ENCODE measurements at regions not wholly inside any gene's neighbourhood (a gene's known extent, or its start where the extent isn't known, plus 50 kb on each side); places are given as distances from the start of the nearest gene placed in this dataset.
"Not testable (repeated sequence)": the region's sequence is repeated elsewhere in the genome, so short reads cannot be mapped to it uniquely, and the experiment has no call there.

DNA sequence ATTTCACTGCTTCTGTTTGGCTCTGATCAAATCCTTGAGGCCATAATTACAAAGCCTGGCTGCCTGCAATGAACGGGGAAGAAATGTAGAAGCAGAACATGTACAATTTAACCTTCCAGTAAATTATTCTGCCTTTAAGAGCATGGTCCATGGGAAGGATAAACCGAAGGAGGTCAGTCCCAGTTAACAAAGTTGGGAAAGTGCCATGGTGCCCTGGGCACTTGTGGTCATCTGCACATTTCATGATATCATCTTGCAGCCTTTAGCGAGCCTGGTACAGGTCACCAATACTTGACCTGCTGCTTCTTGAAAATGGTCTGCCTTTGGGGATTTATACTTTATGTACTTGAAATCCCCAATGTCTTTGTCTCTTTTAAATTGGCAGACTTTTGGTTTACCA lies 175.9 kb upstream of the KITLG start:
- DNase-seq (ENCODE audit: low spot score) = no peak

DNA sequence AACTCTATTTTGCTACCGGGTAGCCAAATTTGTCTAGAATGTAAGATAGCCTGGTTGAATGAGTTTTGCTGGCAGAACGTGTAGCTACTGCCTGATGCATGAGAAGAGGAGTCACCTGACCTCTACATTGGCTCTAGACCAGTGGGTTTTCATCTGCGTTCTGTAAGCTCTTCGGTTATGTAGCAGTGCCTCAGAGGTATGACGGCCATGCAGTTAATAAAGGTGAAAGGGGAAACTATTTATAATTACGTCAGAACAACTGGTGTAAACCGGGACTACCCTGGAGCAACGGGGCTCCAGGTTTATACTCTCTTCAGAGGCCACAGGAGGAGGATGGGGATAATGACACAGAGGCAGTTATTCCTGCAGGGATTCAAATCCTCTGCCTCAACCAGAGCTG lies 173.4 kb upstream of the KITLG start:
- no peak for DNase-seq (ENCODE audit: low spot score)

DNA sequence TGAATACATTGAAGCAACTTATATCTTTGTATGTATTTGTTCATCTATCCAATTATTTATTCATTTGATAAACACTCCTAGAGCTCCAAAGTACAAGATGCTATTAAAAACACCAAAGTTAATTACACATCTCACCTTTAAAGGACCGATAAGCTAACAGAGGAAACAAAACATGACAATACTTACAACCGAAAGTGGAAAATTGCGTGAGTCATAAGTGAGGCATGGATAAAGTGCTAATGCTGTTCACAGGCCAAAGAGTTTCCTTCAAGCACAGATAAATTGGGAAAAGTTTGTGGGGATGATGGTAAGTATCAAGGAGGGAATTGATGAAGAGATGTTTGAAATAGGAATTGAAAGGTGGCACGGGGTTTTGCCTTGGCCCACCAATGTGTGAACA lies 172.8 kb upstream of the KITLG start:
- DNase-seq (ENCODE audit: low spot score) = peak; percentile 47

DNA sequence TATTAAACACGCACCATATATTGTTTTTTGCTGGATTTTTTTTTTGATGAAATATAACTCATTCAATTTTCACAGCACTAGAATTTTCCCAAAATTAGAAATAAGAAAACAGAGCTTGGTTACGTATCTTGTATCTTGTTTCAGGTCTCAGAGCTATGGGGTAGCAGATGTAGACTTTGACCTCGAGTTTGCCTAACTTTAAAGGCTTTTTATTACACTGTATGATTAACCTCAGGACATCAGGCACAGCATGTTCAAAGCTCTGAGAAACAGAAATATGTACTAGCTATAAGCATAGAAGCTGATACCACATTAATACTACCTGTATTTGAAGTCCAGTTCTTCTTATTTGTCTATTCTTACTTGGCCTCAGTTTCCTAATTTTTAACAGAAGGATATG lies 171.9 kb upstream of the KITLG start:
- no peak for DNase-seq (ENCODE audit: low spot score)

DNA sequence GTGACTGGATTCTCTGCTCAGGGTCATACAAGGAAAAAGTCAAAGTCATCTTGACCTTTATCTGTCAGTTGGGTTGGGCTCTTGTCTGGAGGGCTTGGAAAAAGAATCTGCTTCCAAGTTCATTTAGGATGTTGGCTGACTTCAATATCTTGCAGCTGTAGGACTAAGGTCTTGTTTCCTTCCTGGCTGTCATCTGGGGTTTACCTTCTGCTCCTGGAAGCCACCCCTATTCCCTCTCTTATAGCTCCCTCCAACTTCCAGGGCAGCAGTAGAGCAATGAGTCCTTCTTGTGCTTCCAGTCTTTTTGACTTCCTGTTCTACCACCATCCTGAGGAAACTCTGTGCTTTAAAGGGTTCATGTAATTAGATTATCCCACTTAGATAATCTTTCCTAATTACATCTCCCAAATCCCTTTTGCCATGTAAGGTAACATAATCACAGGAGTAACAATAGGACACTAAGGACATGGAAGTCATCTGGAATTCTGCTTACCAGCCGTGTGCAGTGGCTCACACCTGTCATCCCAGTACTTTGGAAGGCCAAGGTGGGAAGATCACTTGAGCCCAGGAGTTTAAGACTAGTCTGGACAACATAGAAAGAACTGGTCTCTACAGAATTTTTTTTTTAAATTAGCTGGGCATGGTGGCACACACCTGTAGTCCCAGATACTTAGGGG lies 170.7 kb upstream of the KITLG start:
- DNase-seq (ENCODE audit: low spot score) = no peak

DNA sequence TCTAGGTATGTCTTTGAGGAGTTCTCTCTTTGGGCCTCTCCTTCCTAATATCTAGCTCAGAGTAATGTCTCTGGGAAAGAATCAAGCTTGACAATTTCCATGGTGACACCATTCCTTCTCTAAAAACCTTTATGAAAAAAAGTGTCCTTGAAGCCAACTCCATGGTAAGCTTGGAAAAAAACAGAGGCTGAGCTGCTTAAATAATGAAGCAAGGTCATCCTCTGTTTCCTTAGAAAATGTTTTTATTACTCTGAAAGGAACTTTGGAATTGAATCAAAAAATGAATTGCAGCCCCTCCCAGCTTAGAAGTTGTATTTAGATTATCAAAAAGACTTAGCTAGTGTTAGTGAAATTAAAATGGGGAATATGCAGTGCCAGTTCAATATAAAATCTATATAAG lies 166.1 kb upstream of the KITLG start:
- DNase-seq (ENCODE audit: low spot score) = no peak

DNA sequence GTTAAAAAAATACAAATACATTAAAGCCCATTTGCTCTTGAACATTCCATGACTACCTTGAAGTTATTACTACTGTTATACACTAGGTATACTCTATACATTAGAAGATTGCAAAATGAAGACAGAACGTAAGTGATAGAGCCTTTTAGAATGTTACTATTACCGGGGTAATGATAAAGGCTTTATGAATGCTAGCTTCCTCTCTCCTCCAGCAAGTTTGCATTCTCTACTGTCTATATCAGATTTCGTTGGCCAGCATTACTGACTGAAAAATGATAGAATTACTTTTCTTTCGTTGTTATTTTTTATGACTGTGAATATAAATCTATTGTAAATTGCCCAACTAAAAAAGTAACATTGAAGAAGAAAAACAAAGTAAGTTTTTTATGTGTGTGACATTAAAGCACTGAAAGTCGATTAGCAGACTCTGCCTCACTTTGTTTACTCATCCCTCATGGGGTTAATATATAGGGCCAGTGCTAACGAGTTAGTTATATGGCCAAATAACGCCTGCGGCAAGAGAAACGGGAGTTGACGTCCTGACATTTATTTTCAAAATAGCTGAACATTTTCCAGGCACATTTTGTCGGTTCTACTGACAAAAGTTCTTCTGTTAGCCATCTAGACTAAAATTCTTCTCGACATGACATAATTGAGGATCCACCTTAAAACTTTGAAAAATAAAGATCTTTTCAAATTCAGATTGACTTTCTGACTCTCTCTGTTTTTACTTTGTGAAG lies 163.8 kb upstream of the KITLG start:
- no peak for DNase-seq (ENCODE audit: low spot score)

DNA sequence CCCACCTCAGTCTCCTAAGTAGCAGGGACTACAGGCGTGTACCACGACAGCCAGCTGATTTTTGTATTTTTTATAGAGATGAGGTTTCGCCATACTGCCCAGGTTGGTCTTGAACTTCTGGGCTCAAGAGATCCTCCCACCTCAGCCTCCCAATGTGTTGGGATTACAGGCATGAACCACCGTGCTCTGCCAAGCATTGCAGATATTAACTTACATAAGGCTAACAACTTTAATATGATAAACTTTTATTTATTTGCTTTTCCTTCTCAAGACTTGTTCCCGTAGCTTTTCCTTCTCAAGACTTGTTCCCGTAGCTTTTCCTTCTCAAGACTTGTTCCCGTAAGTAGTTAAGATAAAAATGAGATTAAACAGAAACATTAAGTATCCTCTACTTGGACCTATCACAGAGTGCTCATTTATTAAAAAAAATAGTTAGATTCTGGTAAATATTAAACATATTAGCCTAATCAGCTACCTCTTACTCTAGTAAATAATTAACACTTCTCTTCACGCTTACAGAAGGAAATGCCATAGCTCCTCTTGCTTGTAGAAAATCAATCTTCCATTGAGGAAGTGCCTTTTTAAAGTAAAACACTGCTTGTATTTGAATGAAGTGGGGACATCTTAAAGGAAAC lies 157.7 kb upstream of the KITLG start:
- no peak for DNase-seq (ENCODE audit: low spot score)

DNA sequence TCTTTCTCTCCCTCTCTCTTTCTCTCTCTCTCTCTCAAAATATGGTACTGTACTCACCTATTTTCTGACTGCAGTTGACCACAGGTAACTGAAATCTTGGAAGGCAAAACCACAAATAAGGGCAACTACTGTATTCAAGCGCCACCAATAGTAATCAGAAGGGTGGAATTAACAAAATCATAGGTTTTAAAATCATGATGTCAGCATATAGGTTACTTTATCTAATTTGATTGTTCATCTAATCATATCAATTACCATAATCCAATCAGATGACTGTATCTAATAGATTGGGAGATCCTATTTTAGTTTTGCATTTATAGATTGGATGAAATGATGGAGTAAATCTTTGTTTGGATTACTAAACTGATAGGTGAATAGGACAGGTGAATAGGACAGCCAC lies 155.8 kb upstream of the KITLG start:
- no peak for DNase-seq (ENCODE audit: low spot score)

DNA sequence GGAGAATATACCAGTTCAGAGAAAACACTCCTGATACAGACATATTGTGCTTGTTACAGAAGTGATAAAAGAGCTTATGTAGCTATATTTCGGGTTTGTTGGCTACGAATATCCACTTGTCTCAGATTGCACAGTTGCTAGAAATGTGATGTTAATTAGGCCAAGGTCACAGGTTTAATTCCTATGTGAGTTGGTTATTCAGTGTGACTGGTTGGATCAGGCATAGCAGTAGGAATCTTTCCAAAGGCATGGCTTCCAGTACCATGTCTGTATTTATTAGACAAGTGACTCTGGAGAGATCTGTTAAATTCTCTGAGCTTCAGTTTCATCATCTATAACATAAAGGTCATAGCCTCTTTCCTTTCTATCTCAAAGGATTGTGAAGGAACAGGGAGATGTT lies 152.7 kb upstream of the KITLG start:
- no peak for DNase-seq (ENCODE audit: low spot score)

DNA sequence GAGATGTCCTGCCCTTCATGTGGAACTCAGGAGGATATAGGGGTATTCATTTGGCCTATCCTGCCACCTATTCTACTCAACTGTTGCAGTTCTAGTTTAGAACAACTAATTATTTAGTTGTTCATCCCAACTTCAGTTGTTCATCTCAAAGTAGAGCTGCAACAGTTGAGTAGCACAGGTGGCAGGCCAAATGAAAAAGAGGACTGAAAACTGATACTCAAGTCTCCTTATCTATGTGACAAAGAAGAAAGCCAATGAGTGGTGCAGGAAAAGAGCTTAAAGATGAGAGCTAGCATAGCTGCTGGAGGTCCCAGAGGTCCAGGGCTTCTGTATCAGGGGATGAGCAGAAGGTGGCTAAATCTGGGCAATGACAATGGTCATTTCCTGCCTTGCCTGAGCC lies 148.9 kb upstream of the KITLG start:
- DNase-seq (ENCODE audit: low spot score) = no peak

DNA sequence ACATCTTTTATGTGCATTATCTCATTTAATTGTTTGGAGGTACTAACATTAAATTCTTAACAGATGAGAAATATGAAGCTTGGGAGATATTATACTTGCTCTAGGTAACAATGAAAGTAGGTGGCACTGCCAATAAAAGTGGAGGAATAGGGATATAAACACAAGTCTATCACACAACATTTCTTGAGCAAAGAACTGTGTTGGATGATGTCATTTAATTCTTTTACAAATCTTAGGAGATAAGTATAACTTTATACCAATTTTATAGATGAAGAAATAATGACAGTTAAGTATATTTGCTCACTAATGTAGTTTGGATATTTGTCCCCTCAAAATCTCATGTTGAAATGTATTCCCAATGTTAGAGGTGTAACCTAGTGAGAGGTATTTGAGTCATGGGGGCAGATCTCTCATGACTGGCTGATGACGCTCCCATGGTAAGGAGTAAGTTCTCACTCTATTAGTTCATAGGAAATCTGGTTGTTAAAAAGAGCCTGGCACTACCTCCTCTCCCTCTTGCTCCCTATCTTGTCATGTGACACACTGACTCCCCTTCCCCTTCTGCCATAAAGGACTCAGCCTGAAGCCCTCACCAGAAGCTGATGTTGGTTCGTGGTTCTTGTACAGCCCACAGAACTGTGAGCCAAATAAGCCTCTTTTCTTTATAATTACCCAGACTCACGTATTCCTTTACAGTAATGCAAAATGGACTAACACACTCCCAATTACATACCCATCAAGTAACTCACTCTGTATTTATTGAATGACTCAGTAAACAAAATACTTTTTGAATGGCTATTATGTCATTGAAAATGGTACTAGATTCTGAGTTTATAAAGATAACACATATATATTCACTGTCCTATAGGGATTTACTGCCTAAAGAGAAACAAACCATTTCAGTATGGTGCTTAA lies 146.8 kb upstream of the KITLG start:
- DNase-seq (ENCODE audit: low spot score) = no peak

DNA sequence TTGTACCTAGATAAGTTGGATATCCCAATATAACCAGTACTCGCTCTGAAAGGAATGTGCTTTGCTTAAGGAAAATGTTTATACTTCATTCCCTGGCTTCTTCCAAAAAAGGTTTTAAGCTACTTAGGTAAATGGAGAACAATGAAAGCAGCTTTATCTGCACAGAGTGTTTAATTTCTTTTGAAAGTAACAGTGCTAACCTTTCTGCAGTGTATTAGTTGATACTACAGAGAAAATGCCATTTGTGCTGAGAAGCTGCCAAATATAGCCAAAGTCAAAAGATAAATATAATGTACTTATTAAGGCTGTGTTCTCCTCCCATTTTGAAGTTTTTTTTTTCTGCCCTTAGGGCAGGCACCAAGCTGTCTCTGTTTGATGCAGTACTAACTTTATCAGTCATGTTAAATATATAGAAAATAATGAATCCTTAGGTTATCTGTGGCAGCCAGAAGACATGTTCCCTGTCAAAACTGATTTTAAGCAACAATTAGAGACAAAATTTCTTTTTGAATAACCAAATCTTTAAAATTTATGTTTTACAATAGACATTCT lies 145.4 kb upstream of the KITLG start:
- no peak for DNase-seq (ENCODE audit: low spot score)

DNA sequence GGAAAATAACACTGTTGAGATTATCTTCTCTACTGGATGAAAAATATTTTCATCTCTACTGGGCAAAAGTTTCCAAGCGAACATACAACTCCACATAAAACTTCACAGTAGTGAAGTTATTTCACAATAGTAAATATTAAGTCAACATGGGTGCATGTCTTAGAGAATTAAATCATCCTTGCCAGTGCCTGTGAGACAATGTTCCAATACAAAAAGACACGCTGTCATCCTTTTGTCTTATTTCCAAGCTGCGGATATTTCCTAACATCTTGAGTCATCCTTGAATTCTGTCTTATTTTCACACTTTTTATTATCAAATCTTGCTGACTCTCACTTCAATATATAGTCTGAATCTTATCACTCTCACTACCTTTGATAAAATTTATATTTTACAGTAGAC lies 142.9 kb upstream of the KITLG start:
- DNase-seq (ENCODE audit: low spot score) = no peak

DNA sequence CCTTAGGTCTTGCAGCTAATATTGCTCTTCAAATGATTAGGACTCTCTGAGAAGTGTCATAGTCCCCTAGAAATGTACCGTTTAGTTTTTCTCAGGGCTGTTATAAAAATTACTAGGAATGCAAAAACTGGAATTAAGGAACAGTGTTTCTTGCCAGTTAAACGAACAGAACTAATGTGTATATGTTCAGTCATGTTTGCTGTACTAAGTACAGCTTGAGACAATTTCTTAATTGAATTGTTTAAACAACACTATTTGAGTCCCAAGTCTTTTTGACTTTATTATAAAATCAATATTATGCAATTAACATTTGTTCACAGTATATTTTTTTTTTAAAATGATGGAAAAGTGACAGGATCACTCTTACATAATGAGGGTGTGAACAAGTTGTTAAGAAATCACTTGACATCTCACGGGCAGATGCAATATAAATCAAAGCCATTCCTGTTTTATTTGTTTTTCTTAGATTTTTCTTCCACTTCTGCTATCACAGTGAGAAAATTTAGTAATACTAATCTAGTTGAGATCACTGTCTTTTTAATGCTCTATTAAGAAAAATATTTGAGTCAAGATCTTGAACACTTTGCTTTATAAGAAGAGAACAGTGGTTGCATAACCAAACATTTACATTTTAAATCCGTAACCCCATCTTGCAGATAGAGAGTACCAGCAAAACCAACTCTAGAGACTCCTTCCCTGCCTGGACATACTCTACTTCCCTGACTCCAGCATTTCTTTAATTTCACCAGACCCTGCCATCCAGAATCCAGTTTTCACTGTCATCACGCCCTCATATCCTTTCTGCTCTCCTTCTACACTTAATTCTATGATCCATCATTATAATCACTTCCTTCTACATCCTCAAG lies 140.7 kb upstream of the KITLG start:
- no peak for DNase-seq (ENCODE audit: low spot score)

DNA sequence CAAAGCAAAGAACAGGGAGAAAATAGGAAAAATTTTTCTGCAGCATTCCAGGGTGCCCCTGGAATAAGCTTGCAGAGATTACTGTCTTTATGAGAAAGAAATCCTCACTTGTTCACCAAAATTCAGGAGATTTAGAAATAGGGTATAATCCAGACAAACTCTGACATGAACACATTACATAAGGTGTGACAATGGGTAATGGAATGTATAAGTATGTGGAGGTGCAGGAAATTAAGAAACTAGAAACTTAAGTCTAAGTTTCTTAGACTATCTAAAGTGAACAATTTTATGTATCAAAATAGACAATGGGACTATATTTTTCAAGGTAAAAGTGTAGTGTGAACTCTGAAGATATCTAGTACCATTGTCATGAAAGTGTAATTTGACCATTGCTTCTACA lies 140.0 kb upstream of the KITLG start:
- DNase-seq (ENCODE audit: low spot score) = no peak

DNA sequence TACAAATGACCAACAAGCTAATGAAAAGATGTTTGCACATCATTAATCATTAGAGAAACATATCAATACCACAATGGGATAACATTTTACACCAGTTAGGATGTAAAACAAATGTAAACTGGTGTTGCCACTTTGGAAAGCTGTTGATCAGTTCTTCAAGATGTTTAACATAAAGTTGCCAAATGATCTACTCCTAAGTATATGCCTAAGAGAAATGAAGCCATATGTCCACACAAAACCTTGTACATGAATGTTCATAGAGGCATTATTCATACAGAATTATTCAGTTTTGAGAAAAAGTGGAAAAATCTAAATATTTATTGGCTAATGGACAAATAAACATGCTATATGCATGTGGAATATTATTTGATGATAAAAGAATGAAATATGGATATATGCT lies 136.9 kb upstream of the KITLG start:
- DNase-seq (ENCODE audit: low spot score) = no peak

DNA sequence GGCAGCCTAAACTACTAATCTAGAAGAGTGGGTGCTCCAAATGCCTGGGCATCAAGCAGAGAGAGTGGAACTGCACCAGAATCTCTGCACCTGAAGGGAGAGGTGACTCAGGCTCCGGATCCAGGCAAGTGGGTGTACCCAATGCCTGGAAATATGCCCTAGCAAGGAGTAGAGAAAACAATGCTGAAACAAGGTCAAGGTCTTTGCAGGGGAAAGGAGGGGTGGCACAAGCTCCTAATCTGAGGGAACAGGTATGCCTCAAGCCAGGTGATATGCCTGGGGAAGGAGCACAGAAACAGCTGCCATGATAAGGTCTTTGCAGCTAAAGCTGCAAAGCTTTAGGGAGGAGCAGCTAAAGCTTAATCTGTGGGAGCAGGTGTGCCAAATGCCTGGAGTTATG lies 136.0 kb upstream of the KITLG start:
- DNase-seq (ENCODE audit: low spot score) = no peak

DNA sequence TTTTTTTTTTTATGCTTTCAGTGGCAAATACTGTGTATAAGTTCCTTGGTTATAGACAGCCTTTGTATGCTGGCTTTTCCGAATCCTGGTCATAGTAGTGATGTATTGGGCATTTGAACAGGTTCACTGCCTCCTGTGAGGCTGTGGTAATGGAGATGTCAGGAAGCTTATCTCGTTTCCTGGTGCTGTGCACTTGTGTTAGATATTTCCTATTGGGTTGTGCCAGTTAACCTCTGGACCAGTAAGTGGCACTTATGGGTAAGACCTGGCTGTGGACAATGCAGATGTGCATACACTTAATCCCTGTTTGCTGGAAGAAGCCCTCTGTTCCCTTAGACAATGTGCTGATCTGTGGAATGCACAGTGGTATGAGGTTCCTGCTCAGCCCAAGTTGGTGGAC lies 135.4 kb upstream of the KITLG start:
- no peak for DNase-seq (ENCODE audit: low spot score)

DNA sequence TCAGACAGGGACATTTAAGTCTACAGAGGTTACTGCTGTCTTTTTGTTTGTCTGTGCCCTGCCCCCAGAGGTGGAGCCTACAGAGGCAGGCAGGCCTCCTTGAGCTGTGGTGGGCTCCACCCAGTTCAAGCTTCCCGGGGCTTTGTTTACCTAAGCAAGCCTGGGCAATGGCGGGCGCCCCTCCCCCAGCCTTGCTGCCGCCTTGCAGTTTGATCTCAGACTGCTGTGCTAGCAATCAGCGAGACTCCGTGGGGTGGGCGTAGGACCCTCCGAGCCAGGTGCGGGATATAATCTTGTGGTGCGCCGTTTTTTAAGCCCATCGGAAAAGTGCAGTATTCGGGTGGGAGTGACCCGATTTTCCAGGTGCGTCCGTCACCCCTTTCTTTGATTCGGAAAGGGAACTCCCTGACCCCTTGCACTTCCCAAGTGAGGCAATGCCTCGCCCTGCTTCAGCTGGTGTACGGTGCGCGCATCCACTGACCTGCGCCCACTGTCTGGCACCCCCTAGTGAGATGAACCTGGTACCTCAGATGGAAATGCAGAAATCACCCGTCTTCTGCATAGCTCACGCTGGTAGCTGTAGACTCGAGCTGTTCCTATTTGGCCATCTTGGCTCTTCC lies 134.1 kb upstream of the KITLG start:
- DNase-seq (ENCODE audit: low spot score) = not testable (repeated sequence)

DNA sequence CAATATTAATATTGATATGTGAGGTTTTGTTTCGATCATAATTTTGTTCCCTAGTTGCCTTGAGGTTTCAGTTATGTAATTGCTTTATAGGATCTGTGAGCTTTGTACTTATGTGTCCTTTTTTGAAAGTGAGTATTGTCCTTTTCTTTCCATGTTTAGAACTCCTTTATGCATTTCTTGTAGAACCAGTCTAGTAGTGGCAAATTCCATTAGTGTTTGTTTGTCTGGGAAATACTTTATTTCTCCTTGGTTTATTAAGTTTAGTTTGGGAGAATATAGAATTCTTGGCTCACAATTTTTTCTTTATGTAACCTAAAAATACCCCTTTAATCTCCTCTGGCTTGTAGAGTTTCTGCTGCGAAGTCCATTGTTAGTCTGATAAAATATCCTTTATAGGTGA lies 127.5 kb upstream of the KITLG start:
- DNase-seq (ENCODE audit: low spot score) = no peak

Measured in A172 (cell line).